GM19324 (cell line): ENCODE measurements at regions not wholly inside any gene's neighbourhood (a gene's known extent, or its start where the extent isn't known, plus 50 kb on each side); places are given as distances from the start of the nearest gene placed in this dataset.

Source experiments
- ATAC-seq: cut with Tn5 transposase; IDR thresholded peaks from one replicate; pipeline ENCODE4 v1.9.1; 2021; ENCODE audit warnings: mild to moderate bottlenecking, moderate library complexity; ENCODE audit not compliant: unreplicated experiment, low FRiP score

GRCh38 chr11:26017903-26018302, 314.0 kb upstream of the ANO3 start:
- ATAC-seq: no peak

- no peak for ATAC-seq
Observed at GRCh38 chr11:26018336-26018735, 313.6 kb upstream of the ANO3 start.

- no peak for ATAC-seq
Observed at GRCh38 chr11:26019386-26019785, 312.5 kb upstream of the ANO3 start.

GRCh38 chr11:26021017-26021416, 310.9 kb upstream of the ANO3 start:
- no peak for ATAC-seq

DNA sequence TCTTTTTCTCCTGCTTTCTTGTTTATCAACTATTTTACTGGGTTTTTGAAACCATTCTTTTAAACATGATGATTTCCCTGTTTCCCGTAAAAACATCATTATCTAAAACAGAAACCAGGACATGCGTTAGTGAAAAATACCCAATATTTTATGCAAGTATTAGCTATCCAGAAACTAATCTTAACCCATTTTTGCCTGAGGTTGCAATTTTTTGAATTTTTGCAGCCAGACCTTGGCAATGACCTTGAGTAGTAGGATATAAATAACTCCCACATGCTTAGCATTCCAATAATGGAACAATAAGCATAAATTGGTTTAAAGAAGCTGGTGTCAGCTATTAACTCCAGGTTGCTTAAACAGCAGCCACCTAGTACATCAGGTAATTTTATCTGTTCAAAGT, 308.9 kb upstream of the ANO3 start:
- ATAC-seq: no peak

GRCh38 chr11:26025676-26026075, 306.3 kb upstream of the ANO3 start:
- no peak for ATAC-seq

DNA sequence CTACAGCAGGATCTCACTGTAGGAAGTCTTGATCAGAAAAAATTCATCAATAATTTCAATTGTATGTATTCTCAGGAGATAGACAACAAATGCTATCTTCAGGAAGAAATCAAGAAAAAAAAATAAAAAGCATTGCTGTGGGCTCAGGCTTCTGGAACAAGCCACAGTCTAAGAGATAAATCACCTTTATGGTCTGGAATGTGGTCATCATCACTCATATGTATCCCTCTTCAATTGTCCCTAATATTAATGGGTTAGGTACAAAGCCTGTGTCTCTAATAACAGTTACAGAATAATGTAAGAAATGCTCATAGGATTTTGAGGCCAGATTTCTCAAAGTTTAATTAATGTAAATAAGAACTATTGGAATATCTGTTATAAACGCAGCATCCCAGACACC, 305.9 kb upstream of the ANO3 start:
- ATAC-seq: no peak

- peak; percentile 46 for ATAC-seq
Observed at GRCh38 chr11:26027887-26028286, 304.0 kb upstream of the ANO3 start.

- peak; percentile 27 for ATAC-seq
Observed at GRCh38 chr11:26028393-26028911, 303.5 kb upstream of the ANO3 start.

GRCh38 chr11:26030399-26030798, 301.5 kb upstream of the ANO3 start:
- no peak for ATAC-seq

GRCh38 chr11:26032241-26032640, 299.7 kb upstream of the ANO3 start:
- no peak for ATAC-seq

DNA sequence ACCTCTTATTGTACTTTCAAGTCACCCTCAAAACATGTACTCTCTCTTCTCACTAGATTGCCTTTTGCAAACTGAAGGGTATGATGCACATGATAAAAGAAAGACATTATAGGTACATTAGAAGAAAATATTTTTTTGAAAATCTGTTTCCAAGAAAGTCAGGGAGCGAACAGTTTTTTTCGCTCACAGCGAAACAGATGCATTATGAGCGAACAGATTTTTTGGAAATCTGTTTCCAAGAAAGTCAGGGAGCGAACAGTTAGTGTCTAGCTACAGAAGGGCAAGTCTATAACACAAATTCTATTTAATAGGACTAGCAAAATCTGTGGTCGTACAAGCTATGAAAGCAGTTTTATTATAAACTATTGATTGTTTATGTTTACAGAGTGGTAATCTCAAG, 296.2 kb upstream of the ANO3 start:
- no peak for ATAC-seq

GRCh38 chr11:26037716-26038115, 294.2 kb upstream of the ANO3 start:
- ATAC-seq: no peak

- ATAC-seq: no peak
Observed at GRCh38 chr11:26040339-26040738, 291.6 kb upstream of the ANO3 start.

GRCh38 chr11:26042113-26042512, 289.8 kb upstream of the ANO3 start:
- ATAC-seq: no peak

- no peak for ATAC-seq
Observed at GRCh38 chr11:26043665-26044064, 288.3 kb upstream of the ANO3 start.

DNA sequence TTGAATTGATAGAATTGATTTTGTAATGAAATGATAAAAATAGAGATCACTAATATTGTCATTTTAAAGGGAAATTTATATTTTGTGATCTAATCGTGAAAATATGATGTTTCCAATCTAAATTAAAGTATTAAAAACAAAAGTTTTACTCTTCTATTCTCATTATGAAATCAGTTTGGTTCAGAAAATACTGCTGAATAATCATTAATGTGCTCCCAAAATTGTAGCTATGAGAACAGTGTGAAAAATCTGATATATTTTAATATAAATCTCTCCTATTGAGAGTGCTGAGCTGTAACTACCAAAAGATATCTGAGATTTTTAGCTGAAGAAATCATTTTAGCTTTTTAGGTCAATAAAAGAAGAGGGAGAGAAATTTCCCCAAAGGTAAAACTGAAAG, 287.5 kb upstream of the ANO3 start:
- no peak for ATAC-seq

- ATAC-seq: no peak
Observed at GRCh38 chr11:26045082-26045481, 286.8 kb upstream of the ANO3 start.

DNA sequence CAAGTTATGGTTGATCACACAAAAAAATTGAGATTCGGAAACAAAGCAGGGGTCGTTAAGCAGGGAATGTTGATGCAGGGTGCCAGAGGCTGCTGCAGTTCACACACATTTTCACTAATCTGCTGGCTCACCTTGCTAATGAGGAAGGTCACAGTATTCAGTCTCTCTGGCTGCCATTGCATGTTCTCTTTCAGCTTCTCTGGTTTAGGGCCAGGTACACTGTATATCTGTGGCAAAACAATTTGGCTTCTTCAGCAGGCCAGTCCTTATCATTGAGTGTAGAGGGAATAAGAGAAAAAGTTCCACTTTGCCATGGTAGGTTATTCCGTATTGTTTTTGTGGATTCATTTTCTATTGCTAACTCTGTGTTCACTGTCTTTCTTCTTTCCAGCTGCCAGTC, 283.7 kb upstream of the ANO3 start:
- no peak for ATAC-seq

GRCh38 chr11:26053966-26054365, 278.0 kb upstream of the ANO3 start:
- ATAC-seq: no peak

GRCh38 chr11:26062660-26063059, 269.3 kb upstream of the ANO3 start:
- ATAC-seq: no peak

DNA sequence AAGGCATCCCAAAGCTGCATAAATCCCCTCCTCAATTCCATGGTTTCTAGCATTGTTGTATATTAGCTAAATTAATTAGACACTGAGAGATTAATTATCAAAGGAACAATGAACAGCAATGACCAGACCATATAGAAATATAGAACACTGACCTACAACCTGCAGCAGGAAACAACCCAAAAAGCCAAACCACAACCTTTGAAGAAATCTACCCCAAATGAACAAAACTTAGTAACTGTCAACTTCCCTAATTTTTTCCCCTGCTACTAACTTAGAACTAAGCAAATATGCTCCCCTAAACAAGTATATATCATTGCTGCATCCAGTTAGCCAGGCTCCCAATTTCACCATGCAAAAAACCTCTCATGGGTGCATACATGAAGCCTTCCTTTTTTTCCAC, 268.0 kb upstream of the ANO3 start:
- no peak for ATAC-seq

DNA sequence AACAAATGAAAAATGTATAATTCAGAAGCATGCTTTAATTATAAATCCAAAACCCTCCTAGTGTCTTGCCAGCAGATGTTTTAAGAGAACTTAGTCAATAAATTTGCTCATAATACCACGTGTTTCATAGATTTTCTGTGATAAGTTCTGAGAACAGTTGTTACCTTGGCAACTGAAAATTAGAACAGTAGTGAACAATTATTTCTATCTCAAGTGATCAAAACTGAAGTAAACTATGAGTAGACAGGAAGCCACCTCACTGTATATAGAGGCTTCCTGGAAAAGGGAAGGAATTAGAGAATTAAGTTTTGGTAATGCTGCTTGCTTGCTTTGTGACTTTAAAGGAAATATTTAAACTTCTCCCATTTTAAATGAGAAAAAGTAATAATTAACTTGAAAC, 266.0 kb upstream of the ANO3 start:
- ATAC-seq: no peak
